GM23248 (cell line): ENCODE measurements at regions not wholly inside any gene's neighbourhood (a gene's known extent, or its start where the extent isn't known, plus 50 kb on each side); places are given as distances from the start of the nearest gene placed in this dataset.

ENCODE experiments used
- EZH2 ChIP-seq: fragments of 200-600 bp; sonication (generic); IDR thresholded peaks from 2 replicates; pipeline ENCODE4 v1.6.1; 2018; ENCODE audit warnings: antibody characterized with exemption, mild to moderate bottlenecking; ENCODE audit not compliant: insufficient read depth, poor library complexity, severe bottlenecking
- EZH2phosphoT487 ChIP-seq: fragments of 200-600 bp; sonication (generic); IDR thresholded peaks from 2 replicates; pipeline ENCODE4 v1.6.1; 2018; ENCODE audit warnings: antibody characterized with exemption, moderate library complexity, mild to moderate bottlenecking, low read depth; ENCODE audit not compliant: insufficient read depth

DNA sequence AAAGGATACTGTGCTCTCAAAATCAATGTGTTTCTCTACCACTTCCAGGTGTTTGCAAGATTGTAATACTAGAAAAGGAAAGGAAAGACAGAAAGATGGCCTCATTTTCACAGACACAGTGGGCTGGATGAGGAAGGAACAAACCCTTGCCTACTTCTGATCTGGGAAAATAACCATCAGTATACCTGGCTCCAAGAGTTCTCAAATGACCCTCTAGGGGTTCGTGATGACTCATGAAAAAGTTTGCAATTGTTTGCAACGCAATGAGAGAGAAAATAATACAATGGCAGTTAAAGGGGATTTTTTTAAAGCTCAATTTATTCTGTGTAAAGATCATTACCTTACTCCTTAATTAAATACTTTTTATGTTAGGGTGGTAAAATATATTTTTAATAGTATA, 197.6 kb upstream of the INHBA start:
- no peak for TF ChIP-seq EZH2
- TF ChIP-seq EZH2phosphoT487 = no peak
